ENCODE measurements at regions not wholly inside any gene's neighbourhood (a gene's known extent, or its start where the extent isn't known, plus 50 kb on each side); places are given as distances from the start of the nearest gene placed in this dataset.

DNA sequence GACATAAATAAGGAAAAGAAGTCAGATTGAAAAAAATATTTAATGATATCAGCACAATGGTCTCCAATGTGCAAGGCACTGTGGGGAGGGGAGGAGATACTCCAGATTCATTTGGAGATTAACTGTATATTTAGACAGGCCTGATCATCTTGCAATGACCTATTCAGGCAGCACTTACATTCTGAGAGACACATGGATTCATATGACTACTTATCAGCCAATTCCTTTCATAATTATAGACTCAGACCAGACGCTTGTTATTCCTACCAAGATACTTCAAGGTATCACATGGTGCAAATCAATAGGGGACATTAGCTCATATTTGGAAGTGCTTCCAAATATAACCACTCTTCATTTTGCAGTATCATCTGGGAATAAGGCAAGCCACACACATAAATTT, 153.5 kb upstream of the TARS1 start:
- H4K20me1 ChIP-seq (ENCODE audit: insufficient read depth), result no peaks in the 10 kb centered on the region
- H3K4me3 ChIP-seq (IDR thresholded peaks at IDR 0.05; ENCODE audit: insufficient read depth, low read depth, low read length), result no peak overlapping the region
- H3K36me3 ChIP-seq (ENCODE audit: insufficient read depth), result no peaks in the 10 kb centered on the region; the same call in 1 of the 2 replicates
- no peaks in the 10 kb centered on the region for H3K27me3 ChIP-seq (ENCODE audit: insufficient read depth, low read depth)
- H3K79me2 ChIP-seq (ENCODE audit: insufficient read depth, low read depth), result no peaks in the 10 kb centered on the region
- no peak overlapping the region for H3K27ac ChIP-seq
- H3K4me2 ChIP-seq, result no peak overlapping the region
- TF ChIP-seq, protein P1, sequence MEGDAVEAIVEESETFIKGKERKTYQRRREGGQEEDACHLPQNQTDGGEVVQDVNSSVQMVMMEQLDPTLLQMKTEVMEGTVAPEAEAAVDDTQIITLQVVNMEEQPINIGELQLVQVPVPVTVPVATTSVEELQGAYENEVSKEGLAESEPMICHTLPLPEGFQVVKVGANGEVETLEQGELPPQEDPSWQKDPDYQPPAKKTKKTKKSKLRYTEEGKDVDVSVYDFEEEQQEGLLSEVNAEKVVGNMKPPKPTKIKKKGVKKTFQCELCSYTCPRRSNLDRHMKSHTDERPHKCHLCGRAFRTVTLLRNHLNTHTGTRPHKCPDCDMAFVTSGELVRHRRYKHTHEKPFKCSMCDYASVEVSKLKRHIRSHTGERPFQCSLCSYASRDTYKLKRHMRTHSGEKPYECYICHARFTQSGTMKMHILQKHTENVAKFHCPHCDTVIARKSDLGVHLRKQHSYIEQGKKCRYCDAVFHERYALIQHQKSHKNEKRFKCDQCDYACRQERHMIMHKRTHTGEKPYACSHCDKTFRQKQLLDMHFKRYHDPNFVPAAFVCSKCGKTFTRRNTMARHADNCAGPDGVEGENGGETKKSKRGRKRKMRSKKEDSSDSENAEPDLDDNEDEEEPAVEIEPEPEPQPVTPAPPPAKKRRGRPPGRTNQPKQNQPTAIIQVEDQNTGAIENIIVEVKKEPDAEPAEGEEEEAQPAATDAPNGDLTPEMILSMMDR (conservative IDR thresholded peaks at IDR 0.05; ENCODE audit: low read depth, low read length), result no peak
- H3K4me1 ChIP-seq (ENCODE audit: low read depth, poor library complexity, severe bottlenecking), result no peaks in the 10 kb centered on the region
- no peak overlapping the region for H2AFZ ChIP-seq (ENCODE audit: low read depth)
- H3K9ac ChIP-seq, result no peak overlapping the region

DNA sequence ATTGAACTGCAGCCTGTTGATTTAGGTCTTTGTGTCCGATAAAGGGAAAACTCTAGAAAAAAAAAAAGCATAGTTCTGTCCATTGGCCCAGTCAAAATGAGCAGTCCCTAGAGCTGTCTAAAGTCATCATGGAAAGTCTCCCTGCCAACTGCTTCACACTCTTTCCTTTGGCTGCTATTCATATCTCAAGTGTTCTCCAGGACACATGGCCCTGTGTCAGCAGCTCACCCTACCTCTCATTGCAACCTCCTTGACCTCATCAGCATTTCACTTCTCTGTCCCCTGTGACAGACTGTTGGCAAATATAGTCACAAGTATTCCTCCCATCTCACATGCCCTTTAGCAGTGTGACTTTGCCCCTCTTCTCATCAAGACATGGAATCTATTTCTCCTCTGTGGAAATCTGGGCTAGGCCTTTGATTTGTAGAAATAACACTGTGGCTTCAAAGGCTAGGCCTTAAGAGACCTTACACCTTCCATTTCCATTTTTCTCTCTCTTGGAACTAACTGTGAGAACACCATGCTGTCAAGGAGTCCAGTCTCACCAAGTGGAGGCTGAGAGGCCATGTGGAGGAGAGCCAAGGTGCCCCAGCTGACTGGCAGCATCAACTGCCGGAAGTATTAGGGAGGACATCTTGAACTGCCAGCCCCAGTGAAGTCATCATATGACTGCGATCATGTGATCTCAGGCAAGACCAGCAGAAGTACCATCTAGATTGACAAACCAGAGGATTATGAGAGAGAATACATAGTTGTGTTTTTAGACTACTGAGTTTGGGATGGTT, 149.4 kb upstream of the TARS1 start:
- no peaks in the 10 kb centered on the region for H3K27me3 ChIP-seq (ENCODE audit: insufficient read depth, low read depth)
- no peak overlapping the region for H3K27ac ChIP-seq
- no peak overlapping the region for H3K4me3 ChIP-seq (IDR thresholded peaks at IDR 0.05; ENCODE audit: insufficient read depth, low read depth, low read length)
- no peak overlapping the region for H2AFZ ChIP-seq (ENCODE audit: low read depth)
- no peaks in the 10 kb centered on the region for H4K20me1 ChIP-seq (ENCODE audit: insufficient read depth)
- H3K79me2 ChIP-seq (ENCODE audit: insufficient read depth, low read depth), result no peaks in the 10 kb centered on the region
- no peak overlapping the region for H3K9ac ChIP-seq
- H3K4me2 ChIP-seq, result no peak overlapping the region
- no peaks in the 10 kb centered on the region for H3K4me1 ChIP-seq (ENCODE audit: low read depth, poor library complexity, severe bottlenecking)
- TF ChIP-seq, protein P1 (conservative IDR thresholded peaks at IDR 0.05; ENCODE audit: low read depth, low read length), result no peak
- H3K36me3 ChIP-seq (ENCODE audit: insufficient read depth), result no peaks in the 10 kb centered on the region

DNA sequence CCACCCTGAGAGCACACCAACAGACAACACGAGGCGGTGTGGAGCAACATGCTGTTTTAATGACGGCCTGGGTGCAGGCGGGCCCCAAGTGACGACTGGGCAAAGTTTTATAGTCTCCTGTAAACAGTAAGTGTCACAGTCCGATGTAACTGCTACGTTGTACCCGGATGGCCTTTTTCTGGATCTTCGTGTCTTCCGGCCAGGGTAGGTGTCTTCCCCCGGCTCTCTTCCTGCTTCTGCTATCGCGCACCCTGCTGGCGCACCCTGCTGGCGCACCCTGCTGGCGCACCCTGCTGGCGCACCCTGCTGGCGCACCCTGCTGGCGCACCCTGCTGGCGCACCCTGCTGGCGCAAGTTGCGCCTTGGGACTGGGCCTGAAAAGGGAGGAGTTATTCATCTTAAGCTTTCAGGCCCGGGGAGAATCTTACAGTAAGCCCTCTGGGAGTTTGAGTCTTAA, 143.0 kb upstream of the TARS1 start:
- Histone ChIP-seq H3K36me3 (ENCODE audit: insufficient read depth) (no peaks in the 10 kb centered on the region), H2AFZ (ENCODE audit: low read depth) (no peak overlapping the region), H3K4me2 (no peak overlapping the region), H4K20me1 (ENCODE audit: insufficient read depth) (no peaks in the 10 kb centered on the region), H3K4me1 (ENCODE audit: low read depth, poor library complexity, severe bottlenecking) (no peaks in the 10 kb centered on the region), H3K79me2 (ENCODE audit: insufficient read depth, low read depth) (no peaks in the 10 kb centered on the region), H3K27me3 (ENCODE audit: insufficient read depth, low read depth) (no peaks in the 10 kb centered on the region), H3K27ac (no peak overlapping the region), H3K9ac (no peak overlapping the region), H3K4me3 (IDR thresholded peaks at IDR 0.05; ENCODE audit: insufficient read depth, low read depth, low read length) (no peak overlapping the region)
- TF ChIP-seq, protein P1 (conservative IDR thresholded peaks at IDR 0.05; ENCODE audit: low read depth, low read length), result peak; percentile 35; the same call in 1 of the 2 replicates

DNA sequence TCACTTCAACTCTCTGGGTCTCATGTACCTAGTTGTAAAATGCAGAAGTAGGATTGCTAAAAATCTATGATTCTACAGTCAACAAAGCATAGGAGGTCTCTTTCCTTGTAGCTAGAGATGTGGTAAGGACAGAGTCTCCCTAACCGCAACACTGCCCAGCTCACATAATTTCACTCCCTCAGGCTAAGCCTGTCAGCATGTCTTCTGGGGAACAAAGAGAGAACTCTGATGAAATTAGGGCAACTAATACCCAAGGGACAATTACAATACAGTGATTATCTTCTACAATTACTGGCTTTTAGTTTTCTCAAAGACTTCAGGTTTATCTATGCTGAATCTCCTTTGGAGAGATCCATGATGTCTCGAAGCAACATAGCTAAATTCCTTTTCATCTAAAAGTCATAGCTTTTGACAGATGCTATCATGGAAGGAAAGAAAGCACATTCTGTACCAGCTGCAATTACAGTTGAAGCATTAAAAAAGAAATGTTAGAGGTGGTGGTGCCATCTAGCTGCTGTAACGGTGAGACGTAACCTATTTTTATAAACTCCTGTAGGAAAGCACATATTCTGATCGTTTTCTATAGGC, 141.1 kb upstream of the TARS1 start:
- no peak overlapping the region for H3K27ac ChIP-seq
- no peak overlapping the region for H3K9ac ChIP-seq
- no peak overlapping the region for H2AFZ ChIP-seq (ENCODE audit: low read depth)
- no peaks in the 10 kb centered on the region for H3K4me1 ChIP-seq (ENCODE audit: low read depth, poor library complexity, severe bottlenecking)
- H3K4me3 ChIP-seq (IDR thresholded peaks at IDR 0.05; ENCODE audit: insufficient read depth, low read depth, low read length), result no peak overlapping the region
- TF ChIP-seq, protein P1 (conservative IDR thresholded peaks at IDR 0.05; ENCODE audit: low read depth, low read length), result no peak
- H3K36me3 ChIP-seq (ENCODE audit: insufficient read depth), result no peaks in the 10 kb centered on the region
- H3K27me3 ChIP-seq (ENCODE audit: insufficient read depth, low read depth), result no peaks in the 10 kb centered on the region
- no peaks in the 10 kb centered on the region for H4K20me1 ChIP-seq (ENCODE audit: insufficient read depth)
- H3K79me2 ChIP-seq (ENCODE audit: insufficient read depth, low read depth), result no peaks in the 10 kb centered on the region
- H3K4me2 ChIP-seq, result no peak overlapping the region

Measured in KMS-11 (cell line).